ENCODE measurements at regions not wholly inside any gene's neighbourhood (a gene's known extent, or its start where the extent isn't known, plus 50 kb on each side); places are given as distances from the start of the nearest gene placed in this dataset.

DNA sequence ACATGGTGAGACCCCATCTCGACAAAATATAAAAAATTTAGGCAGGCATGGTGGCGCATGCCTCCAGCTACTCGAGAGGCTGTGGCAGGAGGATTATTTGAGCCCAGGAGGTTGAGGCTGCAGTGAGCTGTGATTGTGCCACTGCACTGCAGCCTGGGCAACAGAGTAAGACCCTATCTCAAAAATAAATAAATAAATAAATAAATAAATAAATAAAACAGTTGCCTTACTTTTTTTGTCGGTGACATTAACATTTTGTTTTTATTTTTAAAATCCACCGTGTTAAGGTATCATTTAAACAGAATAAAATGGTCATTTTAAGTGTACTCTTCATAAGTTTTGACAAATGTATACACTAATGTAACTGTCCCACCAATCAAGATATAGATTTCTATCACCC, 57.0 kb downstream of the RASL11A start:
- no peaks in the 10 kb centered on the region for H3K36me3 Mint-ChIP-seq (ENCODE audit: insufficient read depth, unreplicated experiment)
- no peak for DNase-seq (ENCODE audit: unreplicated experiment)
- no peak overlapping the region for H3K27ac Mint-ChIP-seq (ENCODE audit: low read depth, unreplicated experiment)
- BruUV-seq (replicated peaks) = no TSS peak
- H3K9me3 Mint-ChIP-seq (ENCODE audit: unreplicated experiment) = no peaks in the 10 kb centered on the region
- POLR2A ChIA-PET = no interaction called here
- H3K4me3 Mint-ChIP-seq (ENCODE audit: unreplicated experiment) = no peak overlapping the region
- H3K27me3 Mint-ChIP-seq (ENCODE audit: insufficient read depth, unreplicated experiment) = peaks cover 31% of the 10 kb centered on the region
- intact Hi-C loops (cut with micrococcal nuclease) = no loop called here
- CTCF ChIA-PET = interaction anchor here (0.6 kb wide), 1 partner anchor 334 kb away, joined by 3 read pairs; no protein-coding TSS in a partner anchor
- H3K4me1 Mint-ChIP-seq (ENCODE audit: insufficient read depth, unreplicated experiment) = no peaks in the 10 kb centered on the region
- TF ChIP-seq, protein P1, sequence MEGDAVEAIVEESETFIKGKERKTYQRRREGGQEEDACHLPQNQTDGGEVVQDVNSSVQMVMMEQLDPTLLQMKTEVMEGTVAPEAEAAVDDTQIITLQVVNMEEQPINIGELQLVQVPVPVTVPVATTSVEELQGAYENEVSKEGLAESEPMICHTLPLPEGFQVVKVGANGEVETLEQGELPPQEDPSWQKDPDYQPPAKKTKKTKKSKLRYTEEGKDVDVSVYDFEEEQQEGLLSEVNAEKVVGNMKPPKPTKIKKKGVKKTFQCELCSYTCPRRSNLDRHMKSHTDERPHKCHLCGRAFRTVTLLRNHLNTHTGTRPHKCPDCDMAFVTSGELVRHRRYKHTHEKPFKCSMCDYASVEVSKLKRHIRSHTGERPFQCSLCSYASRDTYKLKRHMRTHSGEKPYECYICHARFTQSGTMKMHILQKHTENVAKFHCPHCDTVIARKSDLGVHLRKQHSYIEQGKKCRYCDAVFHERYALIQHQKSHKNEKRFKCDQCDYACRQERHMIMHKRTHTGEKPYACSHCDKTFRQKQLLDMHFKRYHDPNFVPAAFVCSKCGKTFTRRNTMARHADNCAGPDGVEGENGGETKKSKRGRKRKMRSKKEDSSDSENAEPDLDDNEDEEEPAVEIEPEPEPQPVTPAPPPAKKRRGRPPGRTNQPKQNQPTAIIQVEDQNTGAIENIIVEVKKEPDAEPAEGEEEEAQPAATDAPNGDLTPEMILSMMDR (IDR thresholded peaks at IDR 0.05; ENCODE audit: unreplicated experiment) = no peak

DNA sequence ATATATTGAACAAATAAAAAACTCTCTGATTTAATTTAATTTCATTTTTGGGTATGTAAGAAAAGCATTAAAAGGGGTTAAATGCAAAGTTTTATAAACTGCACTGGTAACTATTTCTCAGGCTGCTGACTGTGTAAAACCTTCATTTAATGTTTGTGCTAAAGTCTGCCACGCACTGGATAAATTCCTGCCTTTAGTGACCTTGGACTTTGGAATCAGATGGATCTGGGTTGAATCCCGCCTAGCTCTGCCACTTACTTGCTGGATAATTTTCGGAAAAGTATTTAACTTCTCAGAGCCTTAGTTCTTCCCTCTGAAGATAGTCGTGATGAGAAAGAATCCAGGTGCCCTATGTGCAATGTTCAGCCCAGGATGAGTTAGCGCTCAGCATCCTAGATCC, 58.6 kb downstream of the RASL11A start:
- TF ChIP-seq, protein P1 (IDR thresholded peaks at IDR 0.05; ENCODE audit: unreplicated experiment) = no peak
- ChIA-PET CTCF (interaction anchor here (0.8 kb wide), 1 partner anchor 343 kb away, joined by 3 read pairs; no protein-coding TSS in a partner anchor), POLR2A (no interaction called here)
- intact Hi-C loops (cut with micrococcal nuclease) = no loop called here
- Mint-ChIP-seq H3K27me3 (ENCODE audit: insufficient read depth, unreplicated experiment) (peaks cover 38% of the 10 kb centered on the region), H3K9me3 (ENCODE audit: unreplicated experiment) (no peaks in the 10 kb centered on the region), H3K4me3 (ENCODE audit: unreplicated experiment) (no peak overlapping the region), H3K36me3 (ENCODE audit: insufficient read depth, unreplicated experiment) (no peaks in the 10 kb centered on the region), H3K27ac (ENCODE audit: low read depth, unreplicated experiment) (no peak overlapping the region), H3K4me1 (ENCODE audit: insufficient read depth, unreplicated experiment) (no peaks in the 10 kb centered on the region)
- no TSS peak for BruUV-seq (replicated peaks)
- DNase-seq (ENCODE audit: unreplicated experiment) = no peak

DNA sequence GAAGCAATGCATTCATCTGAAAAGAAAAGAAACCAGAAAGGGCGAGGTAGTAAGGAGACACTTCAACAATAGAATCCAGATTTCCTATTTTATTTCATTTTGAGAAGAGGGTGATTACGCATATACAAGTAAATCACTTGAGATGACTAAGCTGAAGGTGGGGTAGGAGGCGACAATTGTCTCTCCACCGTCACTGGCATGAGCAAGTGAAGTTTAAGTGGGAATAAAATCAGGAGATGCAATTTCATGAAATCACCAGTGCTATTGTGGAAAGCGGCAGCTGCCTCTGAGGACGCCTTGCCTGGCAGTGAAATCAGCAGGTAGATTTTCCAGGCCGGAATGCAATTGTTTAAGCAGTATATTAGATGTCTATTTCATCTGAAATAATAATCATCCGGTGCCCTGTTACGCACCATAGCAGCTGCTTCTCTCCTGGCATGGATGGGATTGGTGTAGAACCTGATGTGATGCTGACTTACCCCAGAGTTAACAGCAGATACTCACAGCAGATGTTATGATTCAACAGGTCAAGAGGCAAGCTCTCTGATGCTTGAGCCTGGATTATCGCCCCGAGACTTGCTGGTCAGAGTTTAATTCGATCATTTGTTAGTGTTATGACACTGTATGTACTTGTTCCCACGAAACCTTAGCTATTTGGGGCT, 64.3 kb downstream of the RASL11A start:
- TF ChIP-seq, protein P1 (IDR thresholded peaks at IDR 0.05; ENCODE audit: unreplicated experiment) = no peak
- no peak overlapping the region for H3K4me3 Mint-ChIP-seq (ENCODE audit: unreplicated experiment)
- intact Hi-C loops (cut with micrococcal nuclease) = no loop called here
- DNase-seq (ENCODE audit: unreplicated experiment) = no peak
- no peak overlapping the region for H3K27ac Mint-ChIP-seq (ENCODE audit: low read depth, unreplicated experiment)
- ChIA-PET POLR2A (interaction anchor here (0.6 to 0.7 kb wide), 2 partner anchors 326 to 1197 kb away, joined by 3 to 4 read pairs; no protein-coding TSS in a partner anchor), CTCF (interaction anchor here (0.6 to 1.2 kb wide), 2 partner anchors 12 to 329 kb away, joined by 3 to 4 read pairs; no protein-coding TSS in a partner anchor)
- no peaks in the 10 kb centered on the region for H3K9me3 Mint-ChIP-seq (ENCODE audit: unreplicated experiment)
- no TSS peak for BruUV-seq (replicated peaks)
- H3K27me3 Mint-ChIP-seq (ENCODE audit: insufficient read depth, unreplicated experiment) = peaks cover 30% of the 10 kb centered on the region
- no peaks in the 10 kb centered on the region for H3K36me3 Mint-ChIP-seq (ENCODE audit: insufficient read depth, unreplicated experiment)
- no peaks in the 10 kb centered on the region for H3K4me1 Mint-ChIP-seq (ENCODE audit: insufficient read depth, unreplicated experiment)

GRCh38 chr13:27336014-27336673, 65.5 kb downstream of the RASL11A start:
- Mint-ChIP-seq H3K4me3 (ENCODE audit: unreplicated experiment) (no peak overlapping the region), H3K27ac (ENCODE audit: low read depth, unreplicated experiment) (no peak overlapping the region), H3K9me3 (ENCODE audit: unreplicated experiment) (no peaks in the 10 kb centered on the region), H3K36me3 (ENCODE audit: insufficient read depth, unreplicated experiment) (no peaks in the 10 kb centered on the region), H3K4me1 (ENCODE audit: insufficient read depth, unreplicated experiment) (peaks cover under 1% of the 10 kb centered on the region), H3K27me3 (ENCODE audit: insufficient read depth, unreplicated experiment) (peaks cover 20% of the 10 kb centered on the region)
- POLR2A ChIA-PET = no interaction called here
- CTCF ChIA-PET = interaction anchor here (0.6 to 1.4 kb wide), 3 partner anchors 25 to 523 kb away, joined by 3 to 6 read pairs (median 3); no protein-coding TSS in a partner anchor
- TF ChIP-seq, protein P1 (IDR thresholded peaks at IDR 0.05; ENCODE audit: unreplicated experiment) = no peak
- no peak for DNase-seq (ENCODE audit: unreplicated experiment)
- intact Hi-C loops (cut with micrococcal nuclease) = no loop called here
- BruUV-seq (replicated peaks) = no TSS peak

All from MCF 10A (cell line).